ENCODE measurements at regions not wholly inside any gene's neighbourhood (a gene's known extent, or its start where the extent isn't known, plus 50 kb on each side); places are given as distances from the start of the nearest gene placed in this dataset.

GRCh38 chr5:18052569-18052968 is 418.3 kb downstream of the TAF11L14 start:
- no peak for DNase-seq

- no peak for DNase-seq
These were observed 423.5 kb downstream of the TAF11L14 start for GRCh38 chr5:18057725-18058124.

- DNase-seq: no peak
These were observed 433.4 kb downstream of the TAF11L14 start for GRCh38 chr5:18067615-18068014.

DNA sequence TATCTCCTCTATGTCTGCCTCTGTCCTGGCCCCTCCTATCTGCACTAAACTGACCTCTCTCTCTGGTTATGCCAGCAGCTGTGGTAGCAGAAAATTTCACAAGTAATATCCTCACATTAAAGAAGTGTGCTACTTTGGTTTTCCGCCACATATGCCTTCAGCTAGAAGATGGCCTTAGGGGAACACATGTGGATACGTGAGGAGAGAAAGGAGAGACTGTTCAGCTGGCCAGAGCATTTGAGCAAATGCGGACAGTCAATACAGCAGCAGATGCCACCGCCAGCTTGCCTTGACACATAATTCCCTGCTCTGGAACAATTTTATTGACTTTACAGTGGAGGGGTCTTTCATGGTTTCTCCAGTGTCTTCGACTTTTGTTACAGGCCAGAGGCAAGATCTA is 434.6 kb downstream of the TAF11L14 start:
- no peak for DNase-seq

DNA sequence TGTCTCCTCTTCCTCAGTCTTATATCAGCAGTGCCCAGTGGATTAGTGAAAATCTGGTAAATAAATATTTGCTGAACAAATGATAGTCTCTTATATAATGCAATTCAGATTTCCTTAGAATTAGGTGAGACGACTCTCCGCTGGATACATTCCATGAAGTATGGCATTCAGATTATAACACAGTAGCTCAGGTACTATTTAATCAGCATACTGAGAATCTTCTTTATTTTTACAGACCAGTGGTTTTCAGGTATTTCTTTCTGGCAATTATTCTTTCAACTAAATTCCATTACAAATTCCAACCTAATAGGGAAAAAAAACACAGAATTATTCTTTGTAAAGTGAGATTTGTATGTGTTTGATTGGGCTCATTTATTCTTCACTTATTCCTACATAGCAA is 435.5 kb downstream of the TAF11L14 start:
- DNase-seq: no peak

GRCh38 chr5:18072600-18072999 is 438.3 kb downstream of the TAF11L14 start:
- no peak for DNase-seq

DNA sequence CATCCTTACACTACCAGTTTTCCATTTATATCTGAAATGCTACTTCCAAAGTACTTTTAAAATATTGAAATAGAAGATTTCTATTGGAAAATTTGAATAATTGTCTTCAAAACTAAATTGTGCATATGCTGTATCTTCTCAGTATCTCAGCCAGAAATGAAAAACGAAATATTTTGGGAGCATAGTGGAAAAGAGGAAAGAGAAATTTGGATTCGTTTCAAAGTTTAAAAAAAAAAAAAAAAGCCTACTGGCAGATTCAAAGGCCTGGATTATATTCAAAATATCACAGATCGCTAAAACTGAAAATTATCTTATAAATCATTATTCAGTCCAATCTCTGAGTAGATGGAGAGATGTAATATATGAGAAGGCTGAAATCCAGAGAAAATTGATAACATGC is 440.7 kb downstream of the TAF11L14 start:
- no peak for DNase-seq

GRCh38 chr5:18078157-18078556 is 443.9 kb downstream of the TAF11L14 start:
- DNase-seq: no peak

- no peak for DNase-seq
These were observed 445.6 kb downstream of the TAF11L14 start for GRCh38 chr5:18079831-18080230.

DNA sequence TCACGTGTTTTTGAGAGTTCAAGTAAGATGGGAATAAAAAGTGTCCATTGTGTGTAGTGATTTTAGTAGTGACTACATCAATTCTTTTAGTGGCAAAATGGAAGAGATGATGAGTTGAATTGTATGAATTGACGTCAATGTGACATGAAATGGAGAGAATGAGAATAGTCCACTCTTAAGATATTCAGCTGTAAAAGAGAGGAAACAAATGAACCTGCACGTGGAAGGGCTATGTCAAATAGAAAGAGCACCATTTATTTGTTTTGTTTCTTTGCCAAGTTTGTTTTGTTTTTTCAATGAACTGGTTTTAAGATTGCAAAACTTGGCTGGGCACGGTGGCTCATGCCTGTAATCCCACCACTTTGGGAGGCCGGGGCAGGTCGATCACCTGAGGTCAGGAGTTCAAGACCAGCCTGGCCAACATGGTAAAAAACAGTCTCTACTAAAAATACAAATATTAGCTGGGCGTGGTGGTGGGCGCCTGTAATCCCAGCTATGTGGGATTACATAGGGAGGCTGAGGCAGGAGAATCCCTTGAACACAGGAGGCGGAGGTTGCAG is 453.8 kb downstream of the TAF11L14 start:
- no peak for DNase-seq

- DNase-seq: no peak
These were observed 455.9 kb downstream of the TAF11L14 start for GRCh38 chr5:18090177-18090576.

DNA sequence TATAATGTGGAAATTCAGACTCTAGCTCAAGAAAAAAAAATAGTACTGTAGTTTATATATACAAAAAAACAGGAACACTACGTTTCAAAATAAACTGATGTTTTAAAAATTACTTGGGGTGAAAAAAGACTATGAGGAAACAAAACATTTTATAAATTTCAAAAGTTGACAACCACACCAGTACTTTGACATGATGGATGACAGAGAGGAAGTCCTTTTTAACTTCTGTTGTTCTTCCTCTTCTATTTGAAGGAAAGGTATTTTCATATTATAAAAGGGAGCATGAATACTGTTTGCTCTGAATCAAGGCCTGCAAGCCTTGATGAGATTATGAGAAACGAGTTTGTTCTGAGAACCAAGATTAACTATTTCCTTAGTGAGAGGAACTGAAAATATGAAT is 456.9 kb downstream of the TAF11L14 start:
- no peak for DNase-seq

- DNase-seq: no peak
These were observed 457.5 kb downstream of the TAF11L14 start for GRCh38 chr5:18091758-18092157.

- DNase-seq: no peak
These were observed 460.8 kb downstream of the TAF11L14 start for GRCh38 chr5:18095061-18095460.

DNA sequence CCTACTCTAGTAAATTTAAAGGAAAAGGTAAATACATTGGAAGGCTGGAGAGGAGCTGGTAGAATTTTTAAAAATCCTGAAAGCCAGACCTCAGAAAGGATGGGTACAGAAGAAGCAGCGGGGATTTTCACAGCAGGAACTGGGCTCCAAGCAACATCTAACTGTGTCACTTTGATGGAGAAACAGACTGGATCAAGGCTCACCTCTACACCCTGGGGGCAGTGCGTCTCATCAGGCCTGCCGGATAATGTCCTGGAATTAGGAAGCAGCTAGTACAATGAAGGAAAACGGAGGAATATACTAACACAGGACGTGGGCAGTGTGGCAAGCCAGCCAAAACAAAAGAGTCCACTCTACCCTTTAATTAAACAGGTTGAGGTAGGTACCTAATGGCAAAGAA is 463.6 kb downstream of the TAF11L14 start:
- DNase-seq: no peak

DNA sequence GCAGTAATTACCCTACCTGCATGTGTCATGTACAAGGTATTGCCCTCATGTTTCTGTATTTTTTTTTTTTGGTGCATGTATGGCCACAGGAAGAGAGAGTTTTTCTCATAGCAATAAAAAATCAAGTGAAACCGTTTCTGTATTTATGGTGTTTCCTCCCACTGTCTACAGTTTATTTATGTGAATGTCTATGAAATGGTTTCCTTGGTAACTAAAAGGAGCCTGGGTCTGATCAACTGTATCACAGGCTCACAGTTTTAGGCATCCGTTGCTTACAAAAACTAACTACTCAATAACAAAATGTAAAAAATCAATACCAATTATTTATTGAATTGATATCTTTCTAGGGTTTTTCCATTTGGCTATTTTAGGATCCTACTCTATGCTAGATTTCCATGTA is 464.4 kb downstream of the TAF11L14 start:
- DNase-seq: no peak

GRCh38 chr5:18099261-18099660 is 465.0 kb downstream of the TAF11L14 start:
- DNase-seq: no peak

GRCh38 chr5:18101532-18101931 is 467.3 kb downstream of the TAF11L14 start:
- DNase-seq: no peak

GRCh38 chr5:18102733-18103132 is 468.5 kb downstream of the TAF11L14 start:
- DNase-seq: no peak

DNA sequence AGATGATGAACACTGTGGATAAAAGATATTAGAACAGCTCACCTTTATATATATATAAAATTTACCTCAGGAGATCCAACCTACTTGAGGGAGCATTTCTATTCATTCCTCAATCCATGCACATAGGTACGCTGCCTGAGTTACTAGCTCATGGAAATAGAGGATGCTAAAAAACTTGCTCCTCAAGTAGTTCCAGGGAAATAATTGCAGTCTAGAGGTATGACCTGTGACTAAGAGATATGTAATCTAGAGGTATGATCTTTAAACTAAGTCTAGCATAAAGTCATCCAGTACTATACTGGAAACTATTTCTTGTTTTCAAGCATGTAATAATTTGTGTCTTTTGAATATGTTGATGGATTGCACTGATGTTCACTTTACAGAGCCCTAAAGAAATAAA is 471.2 kb downstream of the TAF11L14 start:
- no peak for DNase-seq

DNA sequence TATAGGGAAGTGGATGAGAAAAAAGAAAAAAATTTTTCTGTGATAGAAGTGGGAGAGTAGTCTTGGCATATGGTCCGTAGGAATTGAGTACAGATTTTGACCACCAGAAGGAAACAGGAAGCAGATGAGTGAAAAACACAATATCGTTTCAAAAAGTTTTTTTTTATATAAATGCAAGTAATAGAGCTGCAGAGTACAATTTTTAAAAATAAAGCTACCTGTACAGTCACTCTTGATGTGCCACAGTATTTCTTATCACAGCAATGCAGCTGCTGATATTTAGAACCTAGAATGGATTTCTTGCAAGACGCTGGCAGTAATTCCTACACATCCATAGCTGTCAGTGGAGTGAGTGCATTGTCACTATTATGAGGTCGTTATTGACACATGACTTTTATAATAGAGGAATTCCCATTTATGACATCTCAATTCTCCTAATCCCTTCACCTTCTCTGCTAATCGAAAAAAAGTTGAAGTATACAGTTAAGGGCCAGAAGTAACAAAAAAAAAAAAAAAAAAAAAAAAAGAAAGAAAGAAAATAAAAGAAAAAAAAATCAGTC is 477.7 kb downstream of the TAF11L14 start:
- DNase-seq: no peak

DNA sequence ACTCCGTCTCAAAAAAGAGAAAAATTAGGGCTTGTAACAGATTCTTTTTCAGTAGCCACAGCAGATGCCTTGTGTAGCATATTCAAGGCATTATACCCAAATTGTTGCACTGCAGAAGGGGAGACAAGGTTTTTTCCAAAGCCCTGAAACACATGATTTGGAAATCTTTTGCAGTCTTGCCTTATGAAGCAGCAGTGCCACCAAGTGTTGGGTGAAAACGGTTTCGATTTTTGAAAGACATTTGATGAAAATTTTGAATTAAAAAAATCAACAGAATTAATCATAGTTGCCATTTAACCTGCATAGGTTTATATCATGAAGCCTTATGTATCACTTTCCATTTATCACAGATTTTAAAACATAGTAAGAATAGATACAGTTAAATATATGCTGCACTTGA is 479.5 kb downstream of the TAF11L14 start:
- DNase-seq: no peak

DNA sequence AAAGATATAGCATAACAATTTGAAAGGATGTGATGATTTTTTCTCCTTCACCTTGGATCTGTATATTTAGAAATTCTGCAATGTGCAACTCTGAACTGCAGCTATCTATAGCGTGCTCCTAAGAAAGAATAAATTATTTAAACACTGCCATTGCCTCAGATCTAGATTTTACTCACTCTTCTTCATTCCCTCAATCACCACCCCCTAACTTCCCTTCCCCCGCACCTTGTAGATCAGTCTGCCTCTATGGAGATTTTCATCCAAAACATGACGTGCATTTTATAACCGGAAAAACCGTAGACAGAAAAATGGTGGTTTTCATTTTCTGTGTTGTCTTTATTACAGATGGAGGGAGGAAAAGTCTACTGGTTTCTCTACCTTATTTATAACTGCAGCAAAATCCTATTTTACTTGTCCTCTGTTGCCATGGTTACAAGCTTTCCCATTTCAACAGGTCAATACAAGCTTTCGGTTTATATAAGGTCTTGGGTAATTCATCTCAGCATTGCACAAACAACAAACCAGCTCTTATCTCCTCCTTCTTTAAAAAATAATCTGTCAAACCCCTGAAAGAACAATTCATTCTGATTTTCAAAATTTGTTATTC is 480.0 kb downstream of the TAF11L14 start:
- DNase-seq: no peak

DNA sequence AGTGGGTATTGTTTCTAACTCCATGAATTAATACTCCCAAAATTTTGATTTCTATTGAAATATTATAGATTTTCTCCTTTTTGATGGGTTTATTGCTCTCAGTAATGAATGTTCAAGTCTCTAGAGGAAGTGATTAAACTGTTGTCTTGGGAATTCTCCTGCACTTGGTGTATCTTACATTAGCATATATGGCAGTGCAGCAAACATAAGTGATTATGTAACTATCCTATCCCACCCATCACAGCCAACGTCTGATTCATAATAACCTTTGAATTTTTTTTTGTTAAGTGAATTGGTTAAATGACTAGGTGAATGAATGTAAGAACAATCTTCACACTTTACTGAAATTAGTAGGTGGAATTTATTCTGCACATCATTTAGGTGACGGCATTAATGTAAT is 483.7 kb downstream of the TAF11L14 start:
- DNase-seq: no peak

- no peak for DNase-seq
These were observed 485.0 kb downstream of the TAF11L14 start for GRCh38 chr5:18119156-18119785.
